GM20000 (cell line): ENCODE measurements at regions not wholly inside any gene's neighbourhood (a gene's known extent, or its start where the extent isn't known, plus 50 kb on each side); places are given as distances from the start of the nearest gene placed in this dataset.
"Not testable (repeated sequence)": the region's sequence is repeated elsewhere in the genome, so short reads cannot be mapped to it uniquely, and the experiment has no call there.

Experiments
- DNase-seq: peaks from one replicate; pipeline ENCODE4 v3.0.0; 2012; ENCODE audit warnings: low spot score
- CTCF ChIP-seq: IDR thresholded peaks from 2 replicates; pipeline ENCODE4 v1.5.1; 2012; ENCODE audit warnings: mild to moderate bottlenecking, control low read depth; ENCODE audit errors: extremely low read depth, missing control alignments

GRCh38 chr1:148296511-148296910 lies 144.4 kb upstream of the NBPF11 start:
- no peak for TF ChIP-seq CTCF

GRCh38 chr1:148294116-148294807 lies 142.2 kb upstream of the NBPF11 start:
- TF ChIP-seq CTCF = no peak

More at GRCh38 chr1:148296511-148296910, 144.4 kb upstream of the NBPF11 start:
- DNase-seq = no peak

GRCh38 chr1:148293651-148294050 lies 141.6 kb upstream of the NBPF11 start:
- no peak for TF ChIP-seq CTCF
- DNase-seq = no peak

More at GRCh38 chr1:148294116-148294807, 142.2 kb upstream of the NBPF11 start:
- no peak for DNase-seq

GRCh38 chr1:148292915-148293314 lies 140.8 kb upstream of the NBPF11 start:
- TF ChIP-seq CTCF = no peak

GRCh38 chr1:148290881-148291280 lies 138.8 kb upstream of the NBPF11 start:
- DNase-seq = no peak
- TF ChIP-seq CTCF = no peak

More at GRCh38 chr1:148292915-148293314, 140.8 kb upstream of the NBPF11 start:
- no peak for DNase-seq

GRCh38 chr1:148289647-148290046 lies 137.6 kb upstream of the NBPF11 start:
- DNase-seq = no peak
- TF ChIP-seq CTCF = no peak

- DNase-seq = not testable (repeated sequence)
These were observed 133.9 kb upstream of the NBPF11 start for GRCh38 chr1:148285946-148286345.

GRCh38 chr1:148280831-148281572 lies 128.9 kb upstream of the NBPF11 start:
- DNase-seq = not testable (repeated sequence)

GRCh38 chr1:148279002-148279542 lies 127.0 kb upstream of the NBPF11 start:
- not testable (repeated sequence) for DNase-seq

- not testable (repeated sequence) for DNase-seq
These were observed 125.8 kb upstream of the NBPF11 start for GRCh38 chr1:148277865-148278279.

- DNase-seq = not testable (repeated sequence)
These were observed 115.0 kb upstream of the NBPF11 start for GRCh38 chr1:148267066-148267465.
